VCaP (cell line): ENCODE measurements at regions not wholly inside any gene's neighbourhood (a gene's known extent, or its start where the extent isn't known, plus 50 kb on each side); places are given as distances from the start of the nearest gene placed in this dataset.

ENCODE experiments used
- H3K27ac ChIP-seq: fragments of 450-650 bp; 2 replicates; pipeline ENCODE4 v1.5.1; 2017
- CTCF ChIP-seq: fragments of 450-650 bp; conservative IDR thresholded peaks from 2 replicates; pipeline ENCODE4 v1.5.1; 2017; ENCODE audit warnings: mild to moderate bottlenecking, moderate library complexity

GRCh38 chr21:22277341-22277740 lies 1279.1 kb downstream of the NCAM2 start:
- H3K27ac ChIP-seq: no peak overlapping the region
- TF ChIP-seq CTCF: no peak

- TF ChIP-seq CTCF: no peak
- no peak overlapping the region for H3K27ac ChIP-seq
These were observed 1280.2 kb downstream of the NCAM2 start for GRCh38 chr21:22278366-22278765.

- H3K27ac ChIP-seq: no peak overlapping the region
- TF ChIP-seq CTCF: no peak
These were observed 1282.6 kb downstream of the NCAM2 start for GRCh38 chr21:22280851-22281250.

GRCh38 chr21:22288885-22289499 lies 1290.8 kb downstream of the NCAM2 start:
- TF ChIP-seq CTCF: no peak
- no peak overlapping the region for H3K27ac ChIP-seq

- no peak overlapping the region for H3K27ac ChIP-seq
- TF ChIP-seq CTCF: no peak
These were observed 1293.9 kb downstream of the NCAM2 start for GRCh38 chr21:22292144-22292543.

- no peak overlapping the region for H3K27ac ChIP-seq
These were observed 1299.4 kb downstream of the NCAM2 start for GRCh38 chr21:22297575-22297974.

GRCh38 chr21:22311741-22312462 lies 1313.7 kb downstream of the NCAM2 start:
- no peak for TF ChIP-seq CTCF
- H3K27ac ChIP-seq: no peak overlapping the region

More at GRCh38 chr21:22297575-22297974, 1299.4 kb downstream of the NCAM2 start:
- TF ChIP-seq CTCF: no peak
